ENCODE measurements at regions not wholly inside any gene's neighbourhood (a gene's known extent, or its start where the extent isn't known, plus 50 kb on each side); places are given as distances from the start of the nearest gene placed in this dataset.

- TF ChIP-seq POLR2AphosphoS5 (IDR thresholded peaks at IDR 0.05; ENCODE audit: low read depth) (no peak), CTCF (IDR thresholded peaks at IDR 0.05; ENCODE audit: insufficient read depth, low read length) (no peak), GABPA (IDR thresholded peaks at IDR 0.05; ENCODE audit: low read depth) (no peak)
- peaks cover 9% of the 10 kb centered on the region for H3K27me3 ChIP-seq (ENCODE audit: insufficient read depth, poor library complexity, severe bottlenecking)
- H3K27ac ChIP-seq (replicated peaks) = no peak overlapping the region
- no peak overlapping the region for H3K4me3 ChIP-seq (replicated peaks; ENCODE audit: insufficient read depth, low read length)
- no peak for DNase-seq (ENCODE audit: low read depth in 1 of 2, low spot score in 1 of 2)
Observed at GRCh38 chr2:173652767-173653431, 298.2 kb downstream of the CDCA7 start.

- no peak overlapping the region for H3K27ac ChIP-seq (replicated peaks)
- no peak for DNase-seq (ENCODE audit: low read depth in 1 of 2, low spot score in 1 of 2)
- peaks cover 9% of the 10 kb centered on the region for H3K27me3 ChIP-seq (ENCODE audit: insufficient read depth, poor library complexity, severe bottlenecking)
- TF ChIP-seq SPI1 (IDR thresholded peaks at IDR 0.05; ENCODE audit: borderline replicate concordance, low read depth) = no peak
- no peak for TF ChIP-seq CTCF (IDR thresholded peaks at IDR 0.05; ENCODE audit: insufficient read depth, low read length)
- no peak for TF ChIP-seq POLR2AphosphoS5 (IDR thresholded peaks at IDR 0.05; ENCODE audit: low read depth)
- no peak for TF ChIP-seq GABPA (IDR thresholded peaks at IDR 0.05; ENCODE audit: low read depth)
- no peak for TF ChIP-seq REST (IDR thresholded peaks at IDR 0.05; ENCODE audit: insufficient replicate concordance, low read depth)
- H3K4me3 ChIP-seq (replicated peaks; ENCODE audit: insufficient read depth, low read length) = no peak overlapping the region
Observed at GRCh38 chr2:173653432-173653805, 298.7 kb downstream of the CDCA7 start.

- no peak overlapping the region for H3K27ac ChIP-seq (replicated peaks)
- no peak for DNase-seq (ENCODE audit: low read depth in 1 of 2, low spot score in 1 of 2)
- TF ChIP-seq REST (IDR thresholded peaks at IDR 0.05; ENCODE audit: insufficient replicate concordance, low read depth) (no peak), SPI1 (IDR thresholded peaks at IDR 0.05; ENCODE audit: borderline replicate concordance, low read depth) (no peak), GABPA (IDR thresholded peaks at IDR 0.05; ENCODE audit: low read depth) (no peak), CTCF (IDR thresholded peaks at IDR 0.05; ENCODE audit: insufficient read depth, low read length) (no peak), POLR2AphosphoS5 (IDR thresholded peaks at IDR 0.05; ENCODE audit: low read depth) (no peak)
- H3K4me3 ChIP-seq (replicated peaks; ENCODE audit: insufficient read depth, low read length) = no peak overlapping the region
- H3K27me3 ChIP-seq (ENCODE audit: insufficient read depth, poor library complexity, severe bottlenecking) = peaks cover 12% of the 10 kb centered on the region
Observed at GRCh38 chr2:173654161-173654895, 299.7 kb downstream of the CDCA7 start.
